SK-N-SH (cell line): ENCODE measurements at regions not wholly inside any gene's neighbourhood (a gene's known extent, or its start where the extent isn't known, plus 50 kb on each side); places are given as distances from the start of the nearest gene placed in this dataset.

Experiments used
- CTCF ChIA-PET: fragments of 300-600, 350-600 bp; formaldehyde crosslinking; extraction: SDS; loops from one replicate; lab custom pipeline; 2021; lab: Yijun Ruan, JAX
- POLR2A ChIA-PET: fragments of 350-600 bp; sonication (Branson Sonifier 250); formaldehyde crosslinking; extraction: SDS; loops from one replicate; lab custom pipeline; 2020; ENCODE audit warnings: antibody characterized with exemption, inconsistent platforms; lab: Yijun Ruan, JAX
- DNase-seq: peaks from one replicate; pipeline ENCODE4 v3.0.0; 2012
- H2AFZ ChIP-seq: fragments of 200-600 bp; sonication (generic); 2 replicates; pipeline ENCODE4 v1.8.1; 2016; ENCODE audit warnings: antibody characterized with exemption, mild to moderate bottlenecking, low read depth
- H3F3A ChIP-seq: fragments of 200-600 bp; sonication (generic); replicated peaks from 2 replicates; pipeline ENCODE3; 2016; ENCODE audit warnings: antibody characterized with exemption, mild to moderate bottlenecking; ENCODE audit not compliant: insufficient read depth
- H3K27ac ChIP-seq, 2 experiments: fragments of 200-500 bp in 1 of 2; fragments of 200-600 bp in 1 of 2; sonication (Bioruptor generic) in 1 of 2; sonication (generic), shearing (Covaris generic) in 1 of 2; 2 replicates each; pipeline versions ENCODE4 v1.5.1 to v1.6.1; 2014 to 2016; ENCODE audit warnings: low read depth in 2 of 2, inconsistent platforms in 1 of 2, low read length in 1 of 2, mild to moderate bottlenecking in 1 of 2, mixed read lengths in 1 of 2
- H3K27me3 ChIP-seq: fragments of 200-600 bp; sonication (generic), shearing (Covaris generic); 2 replicates; pipeline ENCODE4 v1.6.1; 2016; ENCODE audit warnings: mixed run types; ENCODE audit not compliant: insufficient read depth
- H3K36me3 ChIP-seq, 2 experiments: fragments of 200-500 bp in 1 of 2; fragments of 200-600 bp in 1 of 2; sonication (Bioruptor generic) in 1 of 2; sonication (generic) in 1 of 2; replicated peaks in 1 of 2; 2 replicates each; pipeline versions ENCODE3 to v1.5.1; 2014 to 2016; ENCODE audit warnings: low read length in 1 of 2, mild to moderate bottlenecking in 1 of 2; ENCODE audit not compliant: insufficient read depth in 2 of 2, control insufficient read depth in 1 of 2
- H3K4me1 ChIP-seq, 2 experiments: fragments of 200-500 bp in 1 of 2; fragments of 200-600 bp in 1 of 2; sonication (Bioruptor generic) in 1 of 2; sonication (generic), shearing (Covaris generic) in 1 of 2; 2 replicates each; pipeline versions ENCODE4 v1.5.1 to v1.6.1; 2014 to 2016; ENCODE audit warnings: low read depth in 1 of 2, low read length in 1 of 2, mixed run types in 1 of 2; ENCODE audit not compliant: insufficient read depth in 2 of 2, control insufficient read depth in 1 of 2
- H3K4me2 ChIP-seq: fragments of 200-600 bp; sonication (generic), shearing (Covaris generic); 2 replicates; pipeline ENCODE4 v1.6.1; 2017; ENCODE audit warnings: mixed run types
- H3K4me3 ChIP-seq, 2 experiments: fragments of 200-500 bp in 1 of 2; fragments of 200-600 bp in 1 of 2; sonication (Bioruptor generic) in 1 of 2; sonication (generic), shearing (Covaris generic) in 1 of 2; 2 replicates each; pipeline versions ENCODE4 v1.5.1 to v1.8.1; 2014 to 2016; ENCODE audit warnings: low read depth in 2 of 2, inconsistent platforms in 1 of 2, low read length in 1 of 2, mild to moderate bottlenecking in 1 of 2, mixed read lengths in 1 of 2, moderate library complexity in 1 of 2
- H3K79me2 ChIP-seq: fragments of 200-600 bp; sonication (generic); 2 replicates; pipeline ENCODE4 v1.8.1; 2017; ENCODE audit warnings: mild to moderate bottlenecking; ENCODE audit not compliant: insufficient read depth
- H3K9ac ChIP-seq: fragments of 200-600 bp; sonication (generic); 2 replicates; pipeline ENCODE4 v1.6.1; 2017; ENCODE audit warnings: mixed run types
- H3K9me2 ChIP-seq: fragments of 200-600 bp; sonication (generic); 2 replicates; pipeline ENCODE4 v1.6.1; 2017; ENCODE audit warnings: mixed run types
- H3K9me3 ChIP-seq: fragments of 200-600 bp; sonication (generic); 2 replicates; pipeline ENCODE4 v1.6.1; 2017; ENCODE audit warnings: mixed run types, mild to moderate bottlenecking, moderate library complexity
- H4K20me1 ChIP-seq: fragments of 200-600 bp; sonication (generic); 2 replicates; pipeline ENCODE4 v1.6.1; 2017; ENCODE audit warnings: mild to moderate bottlenecking, mixed run types; ENCODE audit not compliant: insufficient read depth
- CTCF ChIP-seq: fragments of 200-600 bp; sonication (generic); IDR thresholded peaks from 2 replicates; pipeline ENCODE4 v1.6.1; 2017; ENCODE audit warnings: antibody characterized with exemption, mild to moderate bottlenecking, moderate library complexity
- ELF1 ChIP-seq: IDR thresholded peaks from 2 replicates; pipeline ENCODE4 v1.4.0; 2012
- EZH2phosphoT487 ChIP-seq: fragments of 200-600 bp; sonication (generic); IDR thresholded peaks from 2 replicates; pipeline ENCODE4 v1.6.1; 2017; ENCODE audit warnings: low read depth, mixed run types, mild to moderate bottlenecking, antibody characterized with exemption, moderate library complexity, borderline replicate concordance
- FOXJ3 ChIP-seq: sonication (generic); formaldehyde crosslinking; IDR thresholded peaks from 2 replicates; pipeline ENCODE4 v1.5.1; 2020; ENCODE audit warnings: mild to moderate bottlenecking, missing genetic modification reagents
- GABPA ChIP-seq: IDR thresholded peaks from 2 replicates; pipeline ENCODE4 v1.4.0; 2012; ENCODE audit warnings: low read depth, mild to moderate bottlenecking
- GATA2 ChIP-seq: sonication (generic); formaldehyde crosslinking; IDR thresholded peaks from 2 replicates; pipeline ENCODE4 v1.5.0; 2020; ENCODE audit warnings: mild to moderate bottlenecking, missing genetic modification reagents
- MAX ChIP-seq: IDR thresholded peaks from 2 replicates; pipeline ENCODE4 v1.4.0; 2012; ENCODE audit warnings: low read depth
- MEF2A ChIP-seq: IDR thresholded peaks from 2 replicates; pipeline ENCODE4 v1.4.0; 2012; ENCODE audit warnings: low read depth, borderline replicate concordance
- NFIC ChIP-seq: IDR thresholded peaks from 2 replicates; pipeline ENCODE4 v1.4.0; 2012; ENCODE audit warnings: borderline replicate concordance
- PBX3 ChIP-seq: IDR thresholded peaks from 2 replicates; pipeline ENCODE4; 2012
- RAD21 ChIP-seq: IDR thresholded peaks from 2 replicates; pipeline ENCODE4 v1.6.1; 2012; ENCODE audit warnings: mild to moderate bottlenecking, low read length
- RCOR1 ChIP-seq: fragments of 150-350 bp; IDR thresholded peaks from 2 replicates; pipeline ENCODE4 v1.6.1; 2017; ENCODE audit warnings: antibody characterized with exemption, low read length
- RFX5 ChIP-seq: IDR thresholded peaks from 2 replicates; pipeline ENCODE4 v1.6.1; 2012; ENCODE audit warnings: mild to moderate bottlenecking, improper control_type of control experiment, low read length
- SIN3A ChIP-seq: IDR thresholded peaks from 2 replicates; pipeline ENCODE4 v1.6.1; 2012; ENCODE audit warnings: low read depth, mild to moderate bottlenecking, low read length, moderate library complexity, borderline replicate concordance
- SMC3 ChIP-seq: IDR thresholded peaks from 2 replicates; pipeline ENCODE4 v1.6.1; 2012; ENCODE audit warnings: low read depth, low read length, improper control_type of control experiment
- TCF12 ChIP-seq: IDR thresholded peaks from 2 replicates; pipeline ENCODE4 v1.4.0; 2012
- USF1 ChIP-seq: IDR thresholded peaks from 2 replicates; pipeline ENCODE4 v1.4.0; 2012; ENCODE audit warnings: low read depth, borderline replicate concordance
- YY1 ChIP-seq: IDR thresholded peaks from 2 replicates; pipeline ENCODE4 v1.4.0; 2012; ENCODE audit warnings: low read depth, mild to moderate bottlenecking
- WGBS: methylation state at CpG from one replicate; pipeline ENCODE4 v1.1.6; 2017; ENCODE audit warnings: low lambda C conversion rate; 5-methylcytosine and 5-hydroxymethylcytosine counted together

GRCh38 chr4:96756584-96756983, 916.7 kb downstream of the PDHA2 start:
- 13% methylated on average over 1 of the region's 1 CpG for WGBS

More at GRCh38 chr4:96756584-96756983, 916.7 kb downstream of the PDHA2 start:
- Histone ChIP-seq H2AFZ (no peak overlapping the region), H3K79me2 (no peaks in the 10 kb centered on the region), H3K4me1 (no peaks in the 10 kb centered on the region), H4K20me1 (no peaks in the 10 kb centered on the region), H3K4me2 (no peak overlapping the region), H3K9ac (no peak overlapping the region), H3K9me3 (no peaks in the 10 kb centered on the region), H3F3A (no peaks in the 10 kb centered on the region), H3K36me3 (no peaks in the 10 kb centered on the region), H3K4me3 (no peak overlapping the region), H3K9me2 (no peaks in the 10 kb centered on the region), H3K27me3 (no peaks in the 10 kb centered on the region), H3K27ac (no peak overlapping the region)
- POLR2A ChIA-PET: no interaction called here
- CTCF ChIA-PET: no interaction called here
- no peak for TF ChIP-seq SMC3
- TF ChIP-seq CTCF: no peak
- TF ChIP-seq NFIC: no peak
- TF ChIP-seq GABPA: no peak
- TF ChIP-seq USF1: no peak
- no peak for TF ChIP-seq PBX3
- TF ChIP-seq RCOR1: no peak
- no peak for TF ChIP-seq TCF12
- TF ChIP-seq ELF1: no peak
- no peak for TF ChIP-seq EZH2phosphoT487
- TF ChIP-seq MEF2A: no peak
- TF ChIP-seq RAD21: no peak
- TF ChIP-seq SIN3A: no peak
- TF ChIP-seq GATA2 (CRISPR knock-in tag): no peak
- no peak for TF ChIP-seq RFX5
- TF ChIP-seq MAX: no peak
- no peak for TF ChIP-seq YY1
- no peak for TF ChIP-seq FOXJ3
- DNase-seq: no peak
